MM.1S (cell line): ENCODE measurements at regions not wholly inside any gene's neighbourhood (a gene's known extent, or its start where the extent isn't known, plus 50 kb on each side); places are given as distances from the start of the nearest gene placed in this dataset.

Source experiments
- EZH2 ChIP-seq: fragments of 300-600 bp; sonication (generic); optimal IDR thresholded peaks from 2 replicates; pipeline ENCODE3; 2017; ENCODE audit warnings: low read depth, mild to moderate bottlenecking, antibody characterized with exemption, low read length, mixed read lengths
- EZH2phosphoT487 ChIP-seq: fragments of 300-600 bp; sonication (generic); IDR thresholded peaks from 2 replicates; pipeline ENCODE4 v1.6.1; 2018; ENCODE audit warnings: antibody characterized with exemption, low read length
- TF ChIP-seq, protein P1 (sequence below): fragments of 300-600 bp; sonication (generic); IDR thresholded peaks from 2 replicates; pipeline ENCODE4 v1.5.1; 2016; ENCODE audit warnings: antibody characterized with exemption, low read length, mixed read lengths

DNA sequence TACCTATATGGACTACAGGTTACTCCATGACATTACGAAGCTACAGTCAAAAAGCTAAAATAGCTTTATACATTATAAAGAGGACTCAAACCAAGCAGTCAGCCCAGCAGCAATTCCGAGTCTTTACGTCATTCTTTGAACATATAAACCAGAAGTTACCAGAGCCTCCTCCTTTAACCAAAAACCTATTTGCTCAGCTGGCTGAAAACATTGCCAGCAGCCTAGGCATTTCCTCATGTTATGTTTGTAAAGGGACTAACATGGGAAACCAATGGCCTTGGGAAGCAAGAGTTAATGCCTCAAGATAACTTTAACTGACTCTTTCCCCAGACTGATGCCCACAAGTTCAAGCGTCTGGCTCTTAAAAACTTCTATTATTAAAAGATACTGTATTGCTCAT is 104.1 kb upstream of the ZNF492 start:
- TF ChIP-seq, protein P1, sequence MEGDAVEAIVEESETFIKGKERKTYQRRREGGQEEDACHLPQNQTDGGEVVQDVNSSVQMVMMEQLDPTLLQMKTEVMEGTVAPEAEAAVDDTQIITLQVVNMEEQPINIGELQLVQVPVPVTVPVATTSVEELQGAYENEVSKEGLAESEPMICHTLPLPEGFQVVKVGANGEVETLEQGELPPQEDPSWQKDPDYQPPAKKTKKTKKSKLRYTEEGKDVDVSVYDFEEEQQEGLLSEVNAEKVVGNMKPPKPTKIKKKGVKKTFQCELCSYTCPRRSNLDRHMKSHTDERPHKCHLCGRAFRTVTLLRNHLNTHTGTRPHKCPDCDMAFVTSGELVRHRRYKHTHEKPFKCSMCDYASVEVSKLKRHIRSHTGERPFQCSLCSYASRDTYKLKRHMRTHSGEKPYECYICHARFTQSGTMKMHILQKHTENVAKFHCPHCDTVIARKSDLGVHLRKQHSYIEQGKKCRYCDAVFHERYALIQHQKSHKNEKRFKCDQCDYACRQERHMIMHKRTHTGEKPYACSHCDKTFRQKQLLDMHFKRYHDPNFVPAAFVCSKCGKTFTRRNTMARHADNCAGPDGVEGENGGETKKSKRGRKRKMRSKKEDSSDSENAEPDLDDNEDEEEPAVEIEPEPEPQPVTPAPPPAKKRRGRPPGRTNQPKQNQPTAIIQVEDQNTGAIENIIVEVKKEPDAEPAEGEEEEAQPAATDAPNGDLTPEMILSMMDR = no peak
- TF ChIP-seq EZH2 (no peak), EZH2phosphoT487 (no peak)
